ENCODE measurements at regions not wholly inside any gene's neighbourhood (a gene's known extent, or its start where the extent isn't known, plus 50 kb on each side); places are given as distances from the start of the nearest gene placed in this dataset.

GRCh38 chr15:53328341-53328740 is 431.1 kb downstream of the WDR72 start:
- ATAC-seq (ENCODE audit: low read depth), result no peak
- WGBS (ENCODE audit: insufficient coverage), result no CpG with 5 or more reads among the region's 1 CpG
- Histone ChIP-seq H3K36me3 (replicated peaks in 1 of 2; ENCODE audit: control extremely low read depth in 1 of 2, control insufficient read depth in 1 of 2, extremely low read depth in 1 of 2, insufficient read depth in 2 of 2, low read length in 1 of 2) (no peaks in the 10 kb centered on the region), H2AFZ (ENCODE audit: insufficient read depth, low read depth, low read length, poor library complexity, severe bottlenecking) (no peak overlapping the region), H3K79me2 (ENCODE audit: control insufficient read depth, insufficient read depth, low read length) (no peaks in the 10 kb centered on the region), H3K4me3 (ENCODE audit: control extremely low read depth in 1 of 5, extremely low read depth in 1 of 5, insufficient read depth in 1 of 5, low read depth in 2 of 5, low read length in 4 of 5) (no peak overlapping the region), H3K27me3 (replicated peaks in 1 of 4; ENCODE audit: control extremely low read depth in 1 of 4, control insufficient read depth in 3 of 4, insufficient read depth in 4 of 4, low read length in 3 of 4) (no peaks in the 10 kb centered on the region), H3K27ac (ENCODE audit: low read length in 2 of 2) (no peak overlapping the region), H3K4me1 (ENCODE audit: control insufficient read depth in 2 of 2, insufficient read depth in 2 of 2, low read length in 2 of 2) (no peaks in the 10 kb centered on the region), H3K4me2 (replicated peaks; ENCODE audit: low read depth, low read length, poor library complexity, severe bottlenecking) (no peak overlapping the region), H3K9ac (ENCODE audit: low read length) (no peak overlapping the region), H4K20me1 (ENCODE audit: control insufficient read depth, insufficient read depth, low read length, poor library complexity, severe bottlenecking) (no peaks in the 10 kb centered on the region), H3K9me3 (ENCODE audit: control extremely low read depth in 1 of 3, control insufficient read depth in 2 of 3, insufficient read depth in 1 of 3, low read length in 2 of 3) (no peaks in the 10 kb centered on the region)
- intact Hi-C loops (cut with micrococcal nuclease), result no loop called here
- Mint-ChIP-seq H3K9me3 (ENCODE audit: insufficient read depth) (no peaks in the 10 kb centered on the region), H3K4me3 (no peak overlapping the region), H3K27ac (no peak overlapping the region), H3K27me3 (no peaks in the 10 kb centered on the region), H3K4me1 (no peaks in the 10 kb centered on the region)
- DNase-seq, result no peak
- ChIA-PET CTCF (no interaction called here), POLR2A (no interaction called here)
- TF ChIP-seq CTCF (IDR thresholded peaks at IDR 0.05), result no peak
- no peak for TF ChIP-seq EZH2 (IDR thresholded peaks at IDR 0.05; ENCODE audit: borderline replicate concordance, insufficient read depth, low read depth, low read length, poor library complexity, severe bottlenecking)

GRCh38 chr15:53324061-53324460 is 435.4 kb downstream of the WDR72 start:
- ATAC-seq (ENCODE audit: low read depth) (no peak), DNase-seq (no peak)
- Mint-ChIP-seq H3K27ac (no peak overlapping the region), H3K4me3 (no peak overlapping the region), H3K9me3 (ENCODE audit: insufficient read depth) (no peaks in the 10 kb centered on the region), H3K27me3 (no peaks in the 10 kb centered on the region), H3K4me1 (no peaks in the 10 kb centered on the region)
- ChIA-PET POLR2A (no interaction called here), CTCF (no interaction called here)
- no peaks in the 10 kb centered on the region for H3K4me1 ChIP-seq (ENCODE audit: control insufficient read depth in 2 of 2, insufficient read depth in 2 of 2, low read length in 2 of 2)
- 81% methylated on average over 3 of the region's 7 CpGs for WGBS (ENCODE audit: insufficient coverage)
- H3K9ac ChIP-seq (ENCODE audit: low read length), result no peak overlapping the region
- H3K4me2 ChIP-seq (replicated peaks; ENCODE audit: low read depth, low read length, poor library complexity, severe bottlenecking), result no peak overlapping the region
- H3K27me3 ChIP-seq (replicated peaks in 1 of 4; ENCODE audit: control extremely low read depth in 1 of 4, control insufficient read depth in 3 of 4, insufficient read depth in 4 of 4, low read length in 3 of 4), result no peaks in the 10 kb centered on the region
- no peak overlapping the region for H3K27ac ChIP-seq (ENCODE audit: low read length in 2 of 2)
- no peak overlapping the region for H2AFZ ChIP-seq (ENCODE audit: insufficient read depth, low read depth, low read length, poor library complexity, severe bottlenecking)
- intact Hi-C loops (cut with micrococcal nuclease), result no loop called here
- H3K4me3 ChIP-seq (ENCODE audit: control extremely low read depth in 1 of 5, extremely low read depth in 1 of 5, insufficient read depth in 1 of 5, low read depth in 2 of 5, low read length in 4 of 5), result no peak overlapping the region
- TF ChIP-seq EZH2 (IDR thresholded peaks at IDR 0.05; ENCODE audit: borderline replicate concordance, insufficient read depth, low read depth, low read length, poor library complexity, severe bottlenecking) (no peak), CTCF (IDR thresholded peaks at IDR 0.05) (no peak)
- no peaks in the 10 kb centered on the region for H4K20me1 ChIP-seq (ENCODE audit: control insufficient read depth, insufficient read depth, low read length, poor library complexity, severe bottlenecking)
- no peaks in the 10 kb centered on the region for H3K36me3 ChIP-seq (replicated peaks in 1 of 2; ENCODE audit: control extremely low read depth in 1 of 2, control insufficient read depth in 1 of 2, extremely low read depth in 1 of 2, insufficient read depth in 2 of 2, low read length in 1 of 2)
- H3K9me3 ChIP-seq (ENCODE audit: control extremely low read depth in 1 of 3, control insufficient read depth in 2 of 3, insufficient read depth in 1 of 3, low read length in 2 of 3), result no peaks in the 10 kb centered on the region
- H3K79me2 ChIP-seq (ENCODE audit: control insufficient read depth, insufficient read depth, low read length), result no peaks in the 10 kb centered on the region

All from B cell (primary cell).